ENCODE measurements at regions not wholly inside any gene's neighbourhood (a gene's known extent, or its start where the extent isn't known, plus 50 kb on each side); places are given as distances from the start of the nearest gene placed in this dataset.

DNA sequence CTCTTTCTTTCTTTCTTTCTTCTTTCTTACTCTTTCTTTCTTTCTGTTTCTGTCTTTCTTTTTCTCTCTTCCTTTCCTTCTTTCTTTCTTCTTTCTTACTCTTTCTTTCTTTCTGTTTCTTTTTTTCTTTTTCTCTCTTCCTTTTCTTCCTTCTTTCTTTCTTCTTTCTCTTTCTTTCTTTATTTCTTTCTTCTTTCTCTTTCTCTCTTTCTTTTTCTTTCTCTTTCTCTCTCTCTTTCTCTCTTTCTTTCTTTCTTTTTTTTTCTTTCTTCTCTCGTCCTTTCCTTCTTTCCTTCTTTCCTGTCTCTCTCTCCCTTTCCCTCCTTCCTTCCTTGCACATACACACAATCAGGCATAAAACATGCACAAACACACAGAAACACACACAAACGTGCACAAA is 79.3 kb upstream of the SHOX start (continued):
- TF ChIP-seq, protein P1, sequence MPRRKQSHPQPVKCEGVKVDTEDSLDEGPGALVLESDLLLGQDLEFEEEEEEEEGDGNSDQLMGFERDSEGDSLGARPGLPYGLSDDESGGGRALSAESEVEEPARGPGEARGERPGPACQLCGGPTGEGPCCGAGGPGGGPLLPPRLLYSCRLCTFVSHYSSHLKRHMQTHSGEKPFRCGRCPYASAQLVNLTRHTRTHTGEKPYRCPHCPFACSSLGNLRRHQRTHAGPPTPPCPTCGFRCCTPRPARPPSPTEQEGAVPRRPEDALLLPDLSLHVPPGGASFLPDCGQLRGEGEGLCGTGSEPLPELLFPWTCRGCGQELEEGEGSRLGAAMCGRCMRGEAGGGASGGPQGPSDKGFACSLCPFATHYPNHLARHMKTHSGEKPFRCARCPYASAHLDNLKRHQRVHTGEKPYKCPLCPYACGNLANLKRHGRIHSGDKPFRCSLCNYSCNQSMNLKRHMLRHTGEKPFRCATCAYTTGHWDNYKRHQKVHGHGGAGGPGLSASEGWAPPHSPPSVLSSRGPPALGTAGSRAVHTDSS (tag by site-specific recombination; IDR thresholded peaks at IDR 0.05) = no peak
- TF ChIP-seq ZNF544 (tag by site-specific recombination; IDR thresholded peaks at IDR 0.05) (no peak), ZNF777 (tag by site-specific recombination; IDR thresholded peaks at IDR 0.05; ENCODE audit: borderline replicate concordance) (no peak), ZSCAN16 (tag by site-specific recombination; IDR thresholded peaks at IDR 0.05) (no peak), ZNF169 (tag by site-specific recombination; IDR thresholded peaks at IDR 0.05) (no peak)

DNA sequence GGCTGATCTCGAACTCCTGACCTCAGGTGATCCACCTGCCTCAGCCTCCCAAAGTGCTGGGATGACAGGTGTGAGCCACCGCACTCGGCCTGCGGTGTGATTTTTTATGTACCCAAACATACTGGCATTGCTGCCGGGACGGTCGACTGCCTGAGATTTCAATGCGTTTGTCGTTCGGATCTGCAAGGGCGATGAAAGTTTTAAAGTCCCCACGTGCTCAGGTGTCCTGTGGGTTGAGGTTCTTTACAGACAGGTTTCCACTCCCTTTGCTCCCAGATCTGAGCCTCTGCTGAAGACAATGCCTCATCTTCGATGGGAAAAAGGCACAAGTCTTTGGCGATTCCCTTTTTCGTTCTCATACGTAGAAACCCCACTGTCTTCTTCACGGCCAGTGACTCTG is 78.1 kb upstream of the SHOX start:
- POLR2A ChIA-PET = no interaction called here
- CTCF ChIA-PET = no interaction called here

DNA sequence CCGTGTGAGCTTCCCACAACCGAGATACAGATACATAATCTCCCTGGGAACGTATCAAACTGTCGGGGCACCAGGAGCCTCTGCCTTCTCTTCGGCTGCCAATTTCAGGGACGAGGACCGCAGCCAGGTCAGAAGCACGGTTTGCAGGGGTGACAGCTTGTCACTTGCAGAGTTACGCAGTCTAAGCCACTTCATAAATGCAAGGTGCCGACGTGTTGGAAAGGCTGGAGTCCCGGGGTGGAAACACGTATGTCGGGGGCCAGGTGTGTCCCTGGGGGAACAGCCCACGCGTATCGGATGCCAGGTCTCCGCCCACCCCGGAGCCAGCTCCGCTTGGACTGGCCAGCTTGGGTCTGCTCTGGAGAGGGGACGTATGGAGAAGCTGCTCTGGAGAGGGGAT is 76.3 kb upstream of the SHOX start:
- Histone ChIP-seq H3K27ac (ENCODE audit: extremely low read depth, low read depth, low read length) (no peak overlapping the region), H3K4me1 (ENCODE audit: control insufficient read depth, insufficient read depth, low read length) (no peaks in the 10 kb centered on the region), H3K36me3 (ENCODE audit: control insufficient read depth in 2 of 2, insufficient read depth in 1 of 2, low read length in 2 of 2) (no peaks in the 10 kb centered on the region; a peak in 1 of 3 replicates), H3K4me3 (ENCODE audit: low read depth, low read length) (no peak overlapping the region), H3K9me3 (ENCODE audit: control insufficient read depth, insufficient read depth, low read depth, low read length) (no peaks in the 10 kb centered on the region)
- POLR2A ChIA-PET = no interaction called here
- CTCF ChIA-PET = no interaction called here
- TF ChIP-seq TCF7L2 (IDR thresholded peaks at IDR 0.05; ENCODE audit: borderline replicate concordance, low read depth, low read length) (no peak), SP3 (tag by site-specific recombination; IDR thresholded peaks at IDR 0.05) (no peak), ZNF571 (tag by site-specific recombination; IDR thresholded peaks at IDR 0.05) (no peak), ZFP41 (tag by site-specific recombination; IDR thresholded peaks at IDR 0.05; ENCODE audit: borderline replicate concordance) (no peak), SCRT1 (tag by site-specific recombination; IDR thresholded peaks at IDR 0.05; ENCODE audit: borderline replicate concordance) (no peak), MYNN (tag by site-specific recombination; IDR thresholded peaks at IDR 0.05; ENCODE audit: borderline replicate concordance) (no peak), PRDM1 (tag by site-specific recombination; IDR thresholded peaks at IDR 0.05) (no peak), YY2 (tag by site-specific recombination; IDR thresholded peaks at IDR 0.05) (no peak), ZNF555 (tag by site-specific recombination; conservative IDR thresholded peaks at IDR 0.05) (no peak), KLF7 (tag by site-specific recombination; IDR thresholded peaks at IDR 0.05; ENCODE audit: borderline replicate concordance) (no peak)
- TF ChIP-seq, protein P2, sequence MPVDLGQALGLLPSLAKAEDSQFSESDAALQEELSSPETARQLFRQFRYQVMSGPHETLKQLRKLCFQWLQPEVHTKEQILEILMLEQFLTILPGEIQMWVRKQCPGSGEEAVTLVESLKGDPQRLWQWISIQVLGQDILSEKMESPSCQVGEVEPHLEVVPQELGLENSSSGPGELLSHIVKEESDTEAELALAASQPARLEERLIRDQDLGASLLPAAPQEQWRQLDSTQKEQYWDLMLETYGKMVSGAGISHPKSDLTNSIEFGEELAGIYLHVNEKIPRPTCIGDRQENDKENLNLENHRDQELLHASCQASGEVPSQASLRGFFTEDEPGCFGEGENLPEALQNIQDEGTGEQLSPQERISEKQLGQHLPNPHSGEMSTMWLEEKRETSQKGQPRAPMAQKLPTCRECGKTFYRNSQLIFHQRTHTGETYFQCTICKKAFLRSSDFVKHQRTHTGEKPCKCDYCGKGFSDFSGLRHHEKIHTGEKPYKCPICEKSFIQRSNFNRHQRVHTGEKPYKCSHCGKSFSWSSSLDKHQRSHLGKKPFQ (tag by site-specific recombination; IDR thresholded peaks at IDR 0.05) = no peak
- TF ChIP-seq, protein P3, sequence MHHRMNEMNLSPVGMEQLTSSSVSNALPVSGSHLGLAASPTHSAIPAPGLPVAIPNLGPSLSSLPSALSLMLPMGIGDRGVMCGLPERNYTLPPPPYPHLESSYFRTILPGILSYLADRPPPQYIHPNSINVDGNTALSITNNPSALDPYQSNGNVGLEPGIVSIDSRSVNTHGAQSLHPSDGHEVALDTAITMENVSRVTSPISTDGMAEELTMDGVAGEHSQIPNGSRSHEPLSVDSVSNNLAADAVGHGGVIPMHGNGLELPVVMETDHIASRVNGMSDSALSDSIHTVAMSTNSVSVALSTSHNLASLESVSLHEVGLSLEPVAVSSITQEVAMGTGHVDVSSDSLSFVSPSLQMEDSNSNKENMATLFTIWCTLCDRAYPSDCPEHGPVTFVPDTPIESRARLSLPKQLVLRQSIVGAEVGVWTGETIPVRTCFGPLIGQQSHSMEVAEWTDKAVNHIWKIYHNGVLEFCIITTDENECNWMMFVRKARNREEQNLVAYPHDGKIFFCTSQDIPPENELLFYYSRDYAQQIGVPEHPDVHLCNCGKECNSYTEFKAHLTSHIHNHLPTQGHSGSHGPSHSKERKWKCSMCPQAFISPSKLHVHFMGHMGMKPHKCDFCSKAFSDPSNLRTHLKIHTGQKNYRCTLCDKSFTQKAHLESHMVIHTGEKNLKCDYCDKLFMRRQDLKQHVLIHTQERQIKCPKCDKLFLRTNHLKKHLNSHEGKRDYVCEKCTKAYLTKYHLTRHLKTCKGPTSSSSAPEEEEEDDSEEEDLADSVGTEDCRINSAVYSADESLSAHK (tag by site-specific recombination; IDR thresholded peaks at IDR 0.05) = no peak
- TF ChIP-seq, protein P4, sequence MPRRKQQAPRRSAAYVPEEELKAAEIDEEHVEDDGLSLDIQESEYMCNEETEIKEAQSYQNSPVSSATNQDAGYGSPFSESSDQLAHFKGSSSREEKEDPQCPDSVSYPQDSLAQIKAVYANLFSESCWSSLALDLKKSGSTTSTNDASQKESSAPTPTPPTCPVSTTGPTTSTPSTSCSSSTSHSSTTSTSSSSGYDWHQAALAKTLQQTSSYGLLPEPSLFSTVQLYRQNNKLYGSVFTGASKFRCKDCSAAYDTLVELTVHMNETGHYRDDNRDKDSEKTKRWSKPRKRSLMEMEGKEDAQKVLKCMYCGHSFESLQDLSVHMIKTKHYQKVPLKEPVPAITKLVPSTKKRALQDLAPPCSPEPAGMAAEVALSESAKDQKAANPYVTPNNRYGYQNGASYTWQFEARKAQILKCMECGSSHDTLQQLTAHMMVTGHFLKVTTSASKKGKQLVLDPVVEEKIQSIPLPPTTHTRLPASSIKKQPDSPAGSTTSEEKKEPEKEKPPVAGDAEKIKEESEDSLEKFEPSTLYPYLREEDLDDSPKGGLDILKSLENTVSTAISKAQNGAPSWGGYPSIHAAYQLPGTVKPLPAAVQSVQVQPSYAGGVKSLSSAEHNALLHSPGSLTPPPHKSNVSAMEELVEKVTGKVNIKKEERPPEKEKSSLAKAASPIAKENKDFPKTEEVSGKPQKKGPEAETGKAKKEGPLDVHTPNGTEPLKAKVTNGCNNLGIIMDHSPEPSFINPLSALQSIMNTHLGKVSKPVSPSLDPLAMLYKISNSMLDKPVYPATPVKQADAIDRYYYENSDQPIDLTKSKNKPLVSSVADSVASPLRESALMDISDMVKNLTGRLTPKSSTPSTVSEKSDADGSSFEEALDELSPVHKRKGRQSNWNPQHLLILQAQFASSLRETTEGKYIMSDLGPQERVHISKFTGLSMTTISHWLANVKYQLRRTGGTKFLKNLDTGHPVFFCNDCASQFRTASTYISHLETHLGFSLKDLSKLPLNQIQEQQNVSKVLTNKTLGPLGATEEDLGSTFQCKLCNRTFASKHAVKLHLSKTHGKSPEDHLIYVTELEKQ (tag by site-specific recombination; IDR thresholded peaks at IDR 0.05; ENCODE audit: borderline replicate concordance) = no peak

More for the DNA sequence above, 78.1 kb upstream of the SHOX start:
- Histone ChIP-seq H3K4me1 (ENCODE audit: control insufficient read depth, insufficient read depth, low read length) (no peaks in the 10 kb centered on the region), H3K9me3 (ENCODE audit: control insufficient read depth, insufficient read depth, low read depth, low read length) (no peaks in the 10 kb centered on the region), H3K36me3 (ENCODE audit: control insufficient read depth in 2 of 2, insufficient read depth in 1 of 2, low read length in 2 of 2) (no peaks in the 10 kb centered on the region; a peak in 1 of 3 replicates), H3K4me3 (ENCODE audit: low read depth, low read length) (no peak overlapping the region), H3K27ac (ENCODE audit: extremely low read depth, low read depth, low read length) (no peak overlapping the region)
- TF ChIP-seq ZNF510 (tag by site-specific recombination; IDR thresholded peaks at IDR 0.05; ENCODE audit: insufficient replicate concordance) (no peak), ZNF248 (tag by site-specific recombination; IDR thresholded peaks at IDR 0.05) (no peak), ZNF658 (tag by site-specific recombination; IDR thresholded peaks at IDR 0.05) (no peak), ZNF623 (tag by site-specific recombination; IDR thresholded peaks at IDR 0.05) (no peak)
- TF ChIP-seq, protein P5, sequence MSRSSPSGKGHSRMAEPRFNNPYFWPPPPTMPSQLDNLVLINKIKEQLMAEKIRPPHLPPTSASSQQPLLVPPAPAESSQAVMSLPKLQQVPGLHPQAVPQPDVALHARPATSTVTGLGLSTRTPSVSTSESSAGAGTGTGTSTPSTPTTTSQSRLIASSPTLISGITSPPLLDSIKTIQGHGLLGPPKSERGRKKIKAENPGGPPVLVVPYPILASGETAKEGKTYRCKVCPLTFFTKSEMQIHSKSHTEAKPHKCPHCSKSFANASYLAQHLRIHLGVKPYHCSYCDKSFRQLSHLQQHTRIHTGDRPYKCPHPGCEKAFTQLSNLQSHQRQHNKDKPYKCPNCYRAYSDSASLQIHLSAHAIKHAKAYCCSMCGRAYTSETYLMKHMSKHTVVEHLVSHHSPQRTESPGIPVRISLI (tag by site-specific recombination; IDR thresholded peaks at IDR 0.05) = no peak

Data from HEK293 (cell line).